GM23338 (cell line): ENCODE measurements at regions not wholly inside any gene's neighbourhood (a gene's known extent, or its start where the extent isn't known, plus 50 kb on each side); places are given as distances from the start of the nearest gene placed in this dataset.

Experiments
- CREB1 ChIP-seq: fragments of 250-450 bp; sonication (Bioruptor Pico); IDR thresholded peaks from 2 replicates; pipeline ENCODE4 v1.5.0; 2020; ENCODE audit warnings: low read depth, mild to moderate bottlenecking, moderate library complexity
- CTCF ChIP-seq, 2 experiments: fragments of 200-600 bp in 1 of 2; sonication (generic) in 1 of 2; conservative IDR thresholded peaks; 2 replicates each; pipeline versions ENCODE4 v1.5.1 to v1.6.1; 2016 to 2017; ENCODE audit warnings: antibody characterized with exemption in 2 of 2, low read depth in 2 of 2, mild to moderate bottlenecking in 2 of 2, moderate library complexity in 1 of 2
- EZH2 ChIP-seq: fragments of 200-600 bp; sonication (generic); IDR thresholded peaks from one replicate; pipeline ENCODE4 v1.8.0; 2017; ENCODE audit warnings: antibody characterized with exemption, mild to moderate bottlenecking, low read depth; ENCODE audit not compliant: unreplicated experiment
- EZH2phosphoT487 ChIP-seq: fragments of 200-600 bp; sonication (generic); IDR thresholded peaks from one replicate; pipeline ENCODE4 v1.8.1; 2018; ENCODE audit warnings: antibody characterized with exemption; ENCODE audit not compliant: unreplicated experiment
- JUNB ChIP-seq: IDR thresholded peaks from one replicate; pipeline ENCODE4 v1.6.1; 2016; ENCODE audit warnings: antibody characterized with exemption; ENCODE audit not compliant: unreplicated experiment
- POLR2AphosphoS5 ChIP-seq: IDR thresholded peaks from 2 replicates; pipeline ENCODE4 v1.6.1; 2016; ENCODE audit warnings: antibody characterized with exemption, low read depth
- REST ChIP-seq: IDR thresholded peaks from one replicate; pipeline ENCODE4 v1.6.1; 2018; ENCODE audit warnings: antibody characterized with exemption; ENCODE audit not compliant: unreplicated experiment
- STAT1 ChIP-seq: IDR thresholded peaks from one replicate; pipeline ENCODE4 v1.6.1; 2016; ENCODE audit warnings: antibody characterized with exemption; ENCODE audit not compliant: unreplicated experiment
- ZNF331 ChIP-seq: fragments of 250-450 bp; sonication (Bioruptor Pico); IDR thresholded peaks from 2 replicates; pipeline ENCODE4 v1.5.0; 2020; ENCODE audit warnings: low read depth, mild to moderate bottlenecking, moderate library complexity
- TF ChIP-seq, protein P1 (sequence below): IDR thresholded peaks from 2 replicates; pipeline ENCODE4 v1.6.1; 2016; ENCODE audit warnings: antibody characterized with exemption

DNA sequence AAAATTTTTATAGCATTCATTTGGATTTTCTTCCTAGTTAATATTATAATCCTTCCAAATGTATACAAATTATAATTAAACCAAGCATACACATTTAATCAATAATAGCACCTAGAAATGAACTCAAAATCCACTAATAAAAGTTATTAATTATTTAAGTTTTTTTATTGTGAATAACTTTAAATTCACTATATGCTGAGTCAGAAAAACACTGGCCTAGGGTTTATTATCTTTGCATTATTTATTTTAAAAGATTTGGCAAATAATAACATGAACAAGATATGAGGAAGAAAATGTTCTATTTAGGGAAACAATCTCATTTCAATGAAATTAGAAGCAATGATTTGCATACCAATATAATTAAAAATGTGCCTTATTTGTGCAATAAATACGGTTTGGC, 951.5 kb downstream of the KCNT2 start:
- TF ChIP-seq CTCF (conservative IDR thresholded peaks at IDR 0.05; ENCODE audit: low read depth in 2 of 2) (no peak), EZH2 (no peak), EZH2phosphoT487 (no peak), POLR2AphosphoS5 (no peak), CREB1 (no peak), REST (no peak), JUNB (no peak), STAT1 (no peak), ZNF331 (CRISPR knock-in tag) (no peak)
- TF ChIP-seq, protein P1, sequence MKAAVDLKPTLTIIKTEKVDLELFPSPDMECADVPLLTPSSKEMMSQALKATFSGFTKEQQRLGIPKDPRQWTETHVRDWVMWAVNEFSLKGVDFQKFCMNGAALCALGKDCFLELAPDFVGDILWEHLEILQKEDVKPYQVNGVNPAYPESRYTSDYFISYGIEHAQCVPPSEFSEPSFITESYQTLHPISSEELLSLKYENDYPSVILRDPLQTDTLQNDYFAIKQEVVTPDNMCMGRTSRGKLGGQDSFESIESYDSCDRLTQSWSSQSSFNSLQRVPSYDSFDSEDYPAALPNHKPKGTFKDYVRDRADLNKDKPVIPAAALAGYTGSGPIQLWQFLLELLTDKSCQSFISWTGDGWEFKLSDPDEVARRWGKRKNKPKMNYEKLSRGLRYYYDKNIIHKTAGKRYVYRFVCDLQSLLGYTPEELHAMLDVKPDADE: no peak
